Common myeloid progenitor, CD34-positive (primary cell): ENCODE measurements at regions not wholly inside any gene's neighbourhood (a gene's known extent, or its start where the extent isn't known, plus 50 kb on each side); places are given as distances from the start of the nearest gene placed in this dataset.
"Not testable (repeated sequence)": the region's sequence is repeated elsewhere in the genome, so short reads cannot be mapped to it uniquely, and the experiment has no call there.

Source experiments
- CTCF ChIA-PET: fragments of 350-600 bp; sonication (Branson Sonifier 250); formaldehyde crosslinking; loops from one replicate; lab custom pipeline; 2021; ENCODE audit warnings: antibody characterized with exemption; lab: Charles Lee
- POLR2A ChIA-PET: fragments of 350-600 bp; sonication (Branson Sonifier 250); formaldehyde crosslinking; loops from one replicate; lab custom pipeline; 2021; ENCODE audit warnings: antibody characterized with exemption; lab: Charles Lee
- DNase-seq, 3 donors: peaks; one replicate each; pipeline versions ENCODE4 v3.0.0 to v3.0.0-alpha.2; 2013
- H3K27ac ChIP-seq, 2 experiments: 1 replicate in 1 of 2; 2 replicates in 1 of 2; pipeline ENCODE4 v1.7.0; 2013; ENCODE audit warnings: inconsistent platforms in 2 of 2, low read length in 2 of 2, mild to moderate bottlenecking in 2 of 2, low read depth in 1 of 2, moderate library complexity in 1 of 2; ENCODE audit not compliant: severe bottlenecking in 2 of 2, insufficient read depth in 1 of 2, poor library complexity in 1 of 2
- H3K27me3 ChIP-seq, 5 experiments: replicated peaks in 2 of 5; 1 replicate in 3 of 5; 2 replicates in 2 of 5; pipeline versions ENCODE4 v1.6.1 to v1.7.0; 2013; ENCODE audit warnings: low read length in 4 of 5, mild to moderate bottlenecking in 2 of 5, moderate library complexity in 2 of 5, inconsistent platforms in 1 of 5; ENCODE audit not compliant: insufficient read depth in 5 of 5, control insufficient read depth in 4 of 5
- H3K36me3 ChIP-seq, 4 experiments: 1 replicate in 2 of 4; 2 replicates in 2 of 4; pipeline versions ENCODE4 v1.6.1 to v1.7.0; 2013; ENCODE audit warnings: low read length in 3 of 4, control low read depth in 1 of 4, mild to moderate bottlenecking in 1 of 4; ENCODE audit not compliant: control insufficient read depth in 4 of 4, insufficient read depth in 4 of 4
- H3K4me1 ChIP-seq, 4 experiments: 1 replicate in 3 of 4; 2 replicates in 1 of 4; pipeline versions ENCODE4 v1.6.1 to v1.7.1; 2013; ENCODE audit warnings: low read length in 3 of 4, mild to moderate bottlenecking in 3 of 4, control low read depth in 1 of 4, inconsistent platforms in 1 of 4, moderate library complexity in 1 of 4; ENCODE audit not compliant: control insufficient read depth in 4 of 4, insufficient read depth in 4 of 4; ENCODE audit errors: control extremely low read depth in 1 of 4
- H3K4me3 ChIP-seq, 7 experiments: 1 replicate in 4 of 7; 2 replicates in 3 of 7; pipeline versions ENCODE4 v1.5.1 to v1.7.0; 2013; ENCODE audit warnings: mild to moderate bottlenecking in 7 of 7, low read length in 6 of 7, moderate library complexity in 6 of 7, inconsistent platforms in 2 of 7, low read depth in 2 of 7, control low read depth in 1 of 7; ENCODE audit not compliant: insufficient read depth in 4 of 7, control insufficient read depth in 1 of 7; ENCODE audit errors: extremely low read depth in 1 of 7
- H3K9me3 ChIP-seq, 5 experiments: 1 replicate in 4 of 5; 2 replicates in 1 of 5; pipeline versions ENCODE4 v1.6.1 to v1.7.1; 2013; ENCODE audit warnings: low read length in 4 of 5, mild to moderate bottlenecking in 2 of 5, inconsistent platforms in 1 of 5, low read depth in 1 of 5, moderate library complexity in 1 of 5; ENCODE audit not compliant: control insufficient read depth in 4 of 5, insufficient read depth in 2 of 5; ENCODE audit errors: control extremely low read depth in 1 of 5
- WGBS: methylation state at CpG from one replicate; pipeline ENCODE4 v1.1.5; 2013; ENCODE audit not compliant: insufficient coverage; 5-methylcytosine and 5-hydroxymethylcytosine counted together

DNA sequence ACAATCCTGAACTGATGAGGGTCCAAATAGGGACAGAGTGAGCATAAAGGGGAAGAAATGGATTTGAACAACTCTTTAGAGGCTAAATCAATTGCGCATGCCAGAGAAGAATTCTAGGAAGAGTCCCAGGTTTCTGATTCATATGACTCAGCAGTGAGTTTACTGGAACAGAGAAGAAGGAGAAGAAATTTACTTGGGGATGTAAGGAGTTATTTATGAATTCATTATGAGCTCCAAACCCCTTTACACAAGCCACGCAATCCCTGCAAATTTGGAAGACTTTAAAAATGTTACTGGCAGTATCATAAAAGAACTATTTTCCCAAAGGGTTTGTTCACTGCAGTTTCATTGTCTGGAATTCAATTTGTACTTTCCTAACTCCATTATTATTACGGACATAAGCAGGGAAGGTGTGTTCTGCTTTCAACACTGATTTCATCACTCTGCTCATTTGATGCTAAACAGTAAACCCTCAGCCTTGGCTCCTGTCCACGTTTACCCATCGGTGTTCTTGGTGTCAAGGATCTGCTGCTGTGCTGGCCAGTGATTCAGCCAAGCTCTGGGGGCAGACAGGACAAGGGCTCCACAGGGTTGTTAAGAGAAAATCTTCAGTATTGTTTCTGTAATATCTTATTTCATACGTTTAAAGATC, 273.7 kb downstream of the HNRNPD start:
- ChIA-PET POLR2A (interaction anchor here (0.6 kb wide), 1 partner anchor 23 kb away, joined by 3 read pairs; no protein-coding TSS in a partner anchor), CTCF (no interaction called here)
- no peaks in the 10 kb centered on the region for H3K9me3 ChIP-seq
- no peak for DNase-seq
- 85% methylated on average over 3 of the region's 6 CpGs for WGBS
- H3K36me3 ChIP-seq = no peaks in the 10 kb centered on the region
- H3K4me3 ChIP-seq = no peak overlapping the region
- no peak overlapping the region for H3K27ac ChIP-seq
- H3K4me1 ChIP-seq = peaks cover 0 to 6% (median 0%) of the 10 kb centered on the region in 4 experiments
- H3K27me3 ChIP-seq = no peaks in the 10 kb centered on the region

DNA sequence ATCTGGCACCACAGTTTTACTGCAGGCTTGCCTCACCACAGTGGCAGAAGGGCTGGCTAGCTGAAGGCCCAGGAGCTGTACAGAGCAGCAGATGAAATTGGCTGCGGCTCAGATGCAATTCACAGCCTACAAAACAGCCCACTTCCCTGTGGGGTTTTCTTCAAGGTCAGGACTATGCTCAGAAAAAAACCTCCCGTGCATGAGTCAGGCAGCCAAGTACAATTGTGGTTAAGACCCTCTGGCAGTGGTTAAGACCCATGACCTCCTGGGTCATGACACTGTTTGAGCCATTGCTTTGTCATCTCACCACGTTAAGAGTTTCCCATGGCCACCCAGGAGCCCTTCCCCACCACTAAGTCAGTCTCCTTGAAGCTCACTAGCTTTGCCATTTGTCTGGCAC, 276.3 kb downstream of the HNRNPD start:
- DNase-seq = peak in 2 of 3 donors; percentile 28 to 29
- H3K4me3 ChIP-seq = no peak overlapping the region
- CTCF ChIA-PET = no interaction called here
- H3K9me3 ChIP-seq = no peaks in the 10 kb centered on the region
- peaks cover 0 to 6% (median 2%) of the 10 kb centered on the region in 4 experiments for H3K4me1 ChIP-seq
- no peaks in the 10 kb centered on the region for H3K36me3 ChIP-seq
- POLR2A ChIA-PET = no interaction called here
- no peaks in the 10 kb centered on the region for H3K27me3 ChIP-seq
- WGBS = 33% methylated on average over 2 of the region's 3 CpGs
- no peak overlapping the region for H3K27ac ChIP-seq

DNA sequence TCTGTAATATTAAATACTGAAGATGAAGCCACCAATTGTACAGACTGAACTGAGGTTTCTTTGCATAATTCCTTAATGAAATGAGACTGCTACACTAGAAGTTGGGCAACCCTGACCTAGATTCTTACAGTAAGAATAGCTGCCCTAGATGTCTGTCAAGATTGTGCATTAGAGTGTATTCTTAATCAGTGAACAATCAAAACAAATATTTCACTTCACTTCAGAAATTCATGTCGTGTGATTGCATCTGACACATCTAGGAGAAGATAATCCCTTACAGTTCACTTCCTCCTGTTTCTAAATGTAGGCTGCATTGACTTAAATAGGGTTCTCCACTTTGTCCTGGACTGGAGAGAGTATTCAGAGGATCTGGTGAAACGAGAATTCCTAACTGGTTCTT, 283.1 kb downstream of the HNRNPD start:
- no peaks in the 10 kb centered on the region for H3K36me3 ChIP-seq
- no peak for DNase-seq
- H3K4me3 ChIP-seq = no peak overlapping the region
- POLR2A ChIA-PET = no interaction called here
- WGBS = 86% methylated on average over 1 of the region's 2 CpGs
- H3K27ac ChIP-seq = no peak overlapping the region
- peaks cover 0 to 5% (median 0%) of the 10 kb centered on the region in 4 experiments for H3K4me1 ChIP-seq
- H3K9me3 ChIP-seq = peaks cover 0 to 2% (median 0%) of the 10 kb centered on the region in 5 experiments
- CTCF ChIA-PET = no interaction called here
- no peaks in the 10 kb centered on the region for H3K27me3 ChIP-seq

DNA sequence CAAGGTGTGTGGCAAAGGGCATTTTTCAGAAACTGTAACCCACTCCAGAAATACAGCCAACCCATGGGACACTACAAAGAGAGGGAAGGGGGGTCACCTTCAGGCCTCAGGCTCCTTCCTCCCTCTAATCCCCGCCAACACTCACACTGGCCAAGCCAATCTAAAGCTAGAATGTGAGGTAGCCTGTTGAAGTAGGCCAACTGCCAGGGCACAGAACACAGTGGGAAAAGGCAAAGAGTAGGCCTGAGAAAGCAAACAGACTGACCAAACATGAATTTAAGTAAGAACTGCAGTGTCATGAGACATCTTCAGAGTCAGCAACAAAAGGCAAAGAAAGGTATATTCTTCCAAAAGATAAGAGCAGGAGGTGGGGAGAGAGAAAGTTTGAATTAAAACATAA, 289.0 kb downstream of the HNRNPD start:
- peaks cover 0 to 3% (median 0%) of the 10 kb centered on the region in 5 experiments for H3K9me3 ChIP-seq
- H3K27ac ChIP-seq = no peak overlapping the region
- no peaks in the 10 kb centered on the region for H3K4me1 ChIP-seq
- H3K27me3 ChIP-seq = no peaks in the 10 kb centered on the region
- no CpG with 5 or more reads among the region's 1 CpG for WGBS
- H3K4me3 ChIP-seq = no peak overlapping the region
- ChIA-PET CTCF (no interaction called here), POLR2A (no interaction called here)
- H3K36me3 ChIP-seq = no peaks in the 10 kb centered on the region
- DNase-seq = no peak

DNA sequence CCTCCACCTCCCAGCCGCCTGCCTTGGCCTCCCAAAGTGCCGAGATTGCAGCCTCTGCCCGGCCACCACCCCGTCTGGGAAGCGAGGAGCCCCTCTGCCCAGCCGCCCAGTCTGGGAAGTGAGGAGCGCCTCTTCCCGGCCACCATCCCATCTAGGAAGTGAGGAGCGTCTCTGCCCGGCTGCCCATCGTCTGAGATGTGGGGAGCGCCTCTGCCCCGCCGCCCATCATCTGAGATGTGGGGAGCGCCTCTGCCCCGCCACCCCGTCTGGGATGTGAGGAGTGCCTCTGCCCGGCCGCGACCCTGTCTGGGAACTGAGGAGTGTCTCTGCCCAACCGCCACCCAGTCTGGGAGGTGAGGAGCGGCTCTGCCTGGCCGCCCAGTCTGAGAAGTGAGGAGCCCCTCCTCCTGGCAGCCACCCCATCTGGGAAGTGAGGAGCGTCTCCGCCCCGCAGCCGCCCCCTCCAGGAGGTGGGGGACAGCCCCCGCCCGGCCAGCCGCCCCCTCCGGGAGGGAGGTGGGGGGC, 296.3 kb downstream of the HNRNPD start:
- CTCF ChIA-PET = interaction anchor here (0.6 kb wide), 1 partner anchor 89 kb away, joined by 3 read pairs; no protein-coding TSS in a partner anchor
- POLR2A ChIA-PET = not testable (repeated sequence)
- 94% methylated on average over 9 of the region's 31 CpGs for WGBS

DNA sequence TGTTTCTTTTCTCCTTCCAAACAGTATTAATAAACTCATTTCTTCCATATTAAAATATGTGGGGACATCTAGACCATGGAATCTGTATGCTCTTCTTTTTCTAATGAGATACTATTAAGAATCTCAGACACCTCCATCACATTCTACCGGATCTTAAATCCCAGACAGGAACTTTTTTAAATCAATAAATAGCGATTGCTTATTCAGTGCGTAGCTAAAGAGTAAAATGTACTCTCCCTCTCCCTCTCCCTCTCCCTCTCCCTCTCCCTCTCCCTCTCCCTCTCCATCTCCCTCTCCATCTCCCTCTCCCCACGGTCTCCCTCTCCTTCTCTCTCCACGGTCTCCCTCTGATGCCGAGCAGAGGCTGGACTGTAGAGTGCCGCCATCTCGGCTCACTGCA, 297.0 kb downstream of the HNRNPD start:
- WGBS = 96% methylated on average over 3 of the region's 8 CpGs
- POLR2A ChIA-PET = no interaction called here
- CTCF ChIA-PET = no interaction called here
- Histone ChIP-seq H3K27ac (no peak overlapping the region), H3K27me3 (no peaks in the 10 kb centered on the region), H3K4me3 (no peak overlapping the region), H3K4me1 (no peaks in the 10 kb centered on the region), H3K9me3 (no peaks in the 10 kb centered on the region), H3K36me3 (no peaks in the 10 kb centered on the region)
- DNase-seq = no peak

More for the DNA sequence above, 296.3 kb downstream of the HNRNPD start:
- not testable (repeated sequence) for H3K27ac ChIP-seq, H3K4me1 ChIP-seq, DNase-seq, H3K36me3 ChIP-seq, H3K4me3 ChIP-seq, H3K27me3 ChIP-seq, H3K9me3 ChIP-seq

DNA sequence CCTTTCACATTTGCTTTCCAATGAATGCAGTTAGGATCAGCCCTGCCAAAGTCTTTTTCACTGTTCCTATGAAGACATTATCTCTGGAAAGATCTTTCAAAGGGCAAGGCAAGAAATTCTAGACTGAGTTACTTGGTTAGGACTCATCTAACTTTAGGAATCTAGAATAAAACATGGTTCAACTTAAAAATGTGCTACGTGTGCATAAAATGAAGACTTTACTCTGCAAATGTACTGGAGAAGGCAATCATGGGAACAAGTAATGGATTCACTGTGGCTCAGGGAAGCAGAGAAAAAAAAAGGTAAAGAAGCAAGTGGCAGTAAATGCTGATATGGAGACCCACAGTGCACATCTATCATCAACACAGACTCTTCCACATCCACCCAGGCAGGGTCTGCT, 297.4 kb downstream of the HNRNPD start:
- WGBS = no CpG with 5 or more reads among the region's 1 CpG
- H3K27me3 ChIP-seq = peaks cover 0 to under 1% (median 0%) of the 10 kb centered on the region in 5 experiments
- no peaks in the 10 kb centered on the region for H3K9me3 ChIP-seq
- no peak overlapping the region for H3K4me3 ChIP-seq
- no peaks in the 10 kb centered on the region for H3K4me1 ChIP-seq
- no peaks in the 10 kb centered on the region for H3K36me3 ChIP-seq
- DNase-seq = no peak
- POLR2A ChIA-PET = no interaction called here
- H3K27ac ChIP-seq = no peak overlapping the region
- CTCF ChIA-PET = no interaction called here
